LHCN-M2 (cell line): ENCODE measurements at regions not wholly inside any gene's neighbourhood (a gene's known extent, or its start where the extent isn't known, plus 50 kb on each side); places are given as distances from the start of the nearest gene placed in this dataset.

Experiments
- DNase-seq: peaks from one replicate; pipeline ENCODE4 v3.0.0-alpha.2; 2012; ENCODE audit warnings: low read depth

GRCh38 chr14:22341049-22341448, 248.0 kb downstream of the DAD1 start:
- DNase-seq = no peak

GRCh38 chr14:22338917-22339715, 249.9 kb downstream of the DAD1 start:
- DNase-seq = peak; percentile 40

- no peak for DNase-seq
Observed at GRCh38 chr14:22338381-22338780, 250.6 kb downstream of the DAD1 start.

- no peak for DNase-seq
Observed at GRCh38 chr14:22337938-22338337, 251.1 kb downstream of the DAD1 start.

GRCh38 chr14:22337521-22337920, 251.5 kb downstream of the DAD1 start:
- DNase-seq = no peak

GRCh38 chr14:22336031-22336430, 253.0 kb downstream of the DAD1 start:
- DNase-seq = no peak

- DNase-seq = no peak
Observed at GRCh38 chr14:22334627-22335026, 254.4 kb downstream of the DAD1 start.

GRCh38 chr14:22334275-22334577, 254.8 kb downstream of the DAD1 start:
- DNase-seq = no peak

GRCh38 chr14:22333422-22334274, 255.4 kb downstream of the DAD1 start:
- DNase-seq = peak; percentile 70

- no peak for DNase-seq
Observed at GRCh38 chr14:22332686-22333421, 256.2 kb downstream of the DAD1 start.

GRCh38 chr14:22329371-22329770, 259.7 kb downstream of the DAD1 start:
- no peak for DNase-seq

GRCh38 chr14:22325676-22326400, 263.2 kb downstream of the DAD1 start:
- DNase-seq = no peak

- DNase-seq = no peak
Observed at GRCh38 chr14:22320362-22320750, 268.7 kb downstream of the DAD1 start.

- DNase-seq = peak; percentile 50
Observed at GRCh38 chr14:22319526-22320361, 269.3 kb downstream of the DAD1 start.

GRCh38 chr14:22318951-22319350, 270.1 kb downstream of the DAD1 start:
- no peak for DNase-seq

- no peak for DNase-seq
Observed at GRCh38 chr14:22316473-22316872, 272.6 kb downstream of the DAD1 start.

GRCh38 chr14:22315336-22315735, 273.7 kb downstream of the DAD1 start:
- no peak for DNase-seq

GRCh38 chr14:22314183-22314820, 274.7 kb downstream of the DAD1 start:
- peak; percentile 56 for DNase-seq

GRCh38 chr14:22313172-22313801, 275.7 kb downstream of the DAD1 start:
- DNase-seq = no peak

GRCh38 chr14:22311636-22312035, 277.4 kb downstream of the DAD1 start:
- DNase-seq = no peak
